Peyer's patch (tissue), 4 donors: ENCODE measurements at regions not wholly inside any gene's neighbourhood (a gene's known extent, or its start where the extent isn't known, plus 50 kb on each side); places are given as distances from the start of the nearest gene placed in this dataset.

Experiments used
- DNase-seq, 3 donors: peaks; one replicate each; pipeline ENCODE4 v3.0.0-alpha.2; 2017 to 2019
- H3K27ac ChIP-seq, 4 donors: fragments of 200-600 bp; sonication (generic); one replicate each; pipeline ENCODE4 v1.5.1; 2016 to 2019
- H3K27me3 ChIP-seq, 2 donors: fragments of 200-600 bp; sonication (generic); one replicate each; pipeline ENCODE4 v1.5.1; 2019
- H3K36me3 ChIP-seq, 3 donors: fragments of 200-600 bp; sonication (generic); one replicate each; pipeline ENCODE4 v1.5.1; 2016 to 2019
- H3K4me1 ChIP-seq, 4 donors: fragments of 200-600 bp; sonication (generic); one replicate each; pipeline ENCODE4 v1.5.1; 2016 to 2019
- H3K4me3 ChIP-seq, 4 donors: fragments of 200-600 bp; sonication (generic); 1 replicate in 3 of 4; 2 replicates in 1 of 4; pipeline ENCODE4 v1.5.1; 2016 to 2019; ENCODE audit warnings: mild to moderate bottlenecking in 1 of 4
- H3K9me3 ChIP-seq, 4 donors: fragments of 200-600 bp; sonication (generic); one replicate each; pipeline ENCODE4 v1.5.1; 2016 to 2019; ENCODE audit warnings: mild to moderate bottlenecking in 1 of 4
- CTCF ChIP-seq, 6 experiments: fragments of 450-650 bp in 4 of 6; fragments of 200-600 bp in 2 of 6; sonication (generic) in 1 of 6; IDR thresholded peaks; one replicate each; pipeline ENCODE4 v1.5.1; 2017 to 2019; ENCODE audit warnings: antibody characterized with exemption in 6 of 6, mild to moderate bottlenecking in 3 of 6, moderate library complexity in 1 of 6
- POLR2A ChIP-seq, 2 donors: fragments of 450-650 bp; IDR thresholded peaks; one replicate each; pipeline ENCODE4 v1.5.1; 2017; ENCODE audit warnings: antibody characterized with exemption in 2 of 2, mild to moderate bottlenecking in 2 of 2, moderate library complexity in 2 of 2

GRCh38 chr10:113436851-113437250, 116.0 kb upstream of the HABP2 start:
- TF ChIP-seq CTCF (IDR thresholded peaks at IDR 0.05) (no peak), POLR2A (IDR thresholded peaks at IDR 0.05) (no peak)
- Histone ChIP-seq H3K4me1 (no peaks in the 10 kb centered on the region), H3K9me3 (no peaks in the 10 kb centered on the region), H3K27ac (no peak overlapping the region), H3K4me3 (no peak overlapping the region), H3K27me3 (no peaks in the 10 kb centered on the region), H3K36me3 (no peaks in the 10 kb centered on the region)
- no peak for DNase-seq

GRCh38 chr10:113438652-113439051, 114.2 kb upstream of the HABP2 start:
- Histone ChIP-seq H3K36me3 (no peaks in the 10 kb centered on the region), H3K4me3 (no peak overlapping the region), H3K9me3 (no peaks in the 10 kb centered on the region), H3K27ac (no peak overlapping the region), H3K4me1 (no peaks in the 10 kb centered on the region), H3K27me3 (no peaks in the 10 kb centered on the region)
- no peak for DNase-seq
- TF ChIP-seq CTCF (IDR thresholded peaks at IDR 0.05): no peak
- TF ChIP-seq POLR2A (IDR thresholded peaks at IDR 0.05): no peak

- H3K4me3 ChIP-seq: no peak overlapping the region
- H3K4me1 ChIP-seq: no peaks in the 10 kb centered on the region
- TF ChIP-seq CTCF (IDR thresholded peaks at IDR 0.05): no peak
- no peak for DNase-seq
- H3K9me3 ChIP-seq: no peaks in the 10 kb centered on the region
- no peaks in the 10 kb centered on the region for H3K27me3 ChIP-seq
- no peak overlapping the region for H3K27ac ChIP-seq
- no peaks in the 10 kb centered on the region for H3K36me3 ChIP-seq
These were observed 111.6 kb upstream of the HABP2 start for GRCh38 chr10:113441220-113441619.

- Histone ChIP-seq H3K4me1 (no peaks in the 10 kb centered on the region), H3K27ac (no peak overlapping the region), H3K9me3 (no peaks in the 10 kb centered on the region), H3K36me3 (no peaks in the 10 kb centered on the region), H3K27me3 (no peaks in the 10 kb centered on the region), H3K4me3 (no peak overlapping the region)
- TF ChIP-seq CTCF (IDR thresholded peaks at IDR 0.05): no peak
- no peak for TF ChIP-seq POLR2A (IDR thresholded peaks at IDR 0.05)
- no peak for DNase-seq
These were observed 111.1 kb upstream of the HABP2 start for GRCh38 chr10:113441686-113442270.

- Histone ChIP-seq H3K4me3 (no peak overlapping the region), H3K27me3 (no peaks in the 10 kb centered on the region), H3K4me1 (no peaks in the 10 kb centered on the region), H3K27ac (no peak overlapping the region), H3K9me3 (no peaks in the 10 kb centered on the region), H3K36me3 (no peaks in the 10 kb centered on the region)
- no peak for DNase-seq
- TF ChIP-seq CTCF (IDR thresholded peaks at IDR 0.05) (no peak), POLR2A (IDR thresholded peaks at IDR 0.05) (no peak)
These were observed 110.5 kb upstream of the HABP2 start for GRCh38 chr10:113442336-113442735.
